22Rv1 (cell line): ENCODE measurements at regions not wholly inside any gene's neighbourhood (a gene's known extent, or its start where the extent isn't known, plus 50 kb on each side); places are given as distances from the start of the nearest gene placed in this dataset.

Experiments
- ZFX ChIP-seq: fragments of 450-650 bp; IDR thresholded peaks from 2 replicates; pipeline ENCODE4 v1.6.1; 2017; ENCODE audit warnings: antibody characterized with exemption, borderline replicate concordance
- TF ChIP-seq, protein P1 (sequence below): fragments of 450-650 bp; IDR thresholded peaks from 2 replicates; pipeline ENCODE4 v1.5.1; 2017; ENCODE audit warnings: mild to moderate bottlenecking

DNA sequence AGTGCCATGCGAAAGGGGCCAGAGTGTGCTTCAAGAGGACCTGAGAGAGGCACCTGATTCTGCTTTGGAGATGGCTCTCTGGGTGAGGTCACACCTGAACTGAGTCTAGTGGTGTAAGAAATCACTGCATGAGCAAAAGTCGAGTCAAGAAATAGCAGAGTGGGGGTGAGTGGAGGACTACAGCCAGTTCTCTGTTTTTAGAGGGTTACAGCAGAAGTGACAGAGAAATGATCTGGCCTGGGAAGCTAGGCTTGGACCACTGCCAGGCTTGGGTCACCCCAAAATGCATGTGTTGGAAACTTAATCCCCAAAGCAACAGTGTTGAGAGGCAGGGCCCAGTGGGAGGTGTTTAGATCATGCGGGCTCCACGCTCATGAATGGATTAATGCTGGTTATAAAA lies 312.0 kb downstream of the CBLN1 start:
- TF ChIP-seq, protein P1, sequence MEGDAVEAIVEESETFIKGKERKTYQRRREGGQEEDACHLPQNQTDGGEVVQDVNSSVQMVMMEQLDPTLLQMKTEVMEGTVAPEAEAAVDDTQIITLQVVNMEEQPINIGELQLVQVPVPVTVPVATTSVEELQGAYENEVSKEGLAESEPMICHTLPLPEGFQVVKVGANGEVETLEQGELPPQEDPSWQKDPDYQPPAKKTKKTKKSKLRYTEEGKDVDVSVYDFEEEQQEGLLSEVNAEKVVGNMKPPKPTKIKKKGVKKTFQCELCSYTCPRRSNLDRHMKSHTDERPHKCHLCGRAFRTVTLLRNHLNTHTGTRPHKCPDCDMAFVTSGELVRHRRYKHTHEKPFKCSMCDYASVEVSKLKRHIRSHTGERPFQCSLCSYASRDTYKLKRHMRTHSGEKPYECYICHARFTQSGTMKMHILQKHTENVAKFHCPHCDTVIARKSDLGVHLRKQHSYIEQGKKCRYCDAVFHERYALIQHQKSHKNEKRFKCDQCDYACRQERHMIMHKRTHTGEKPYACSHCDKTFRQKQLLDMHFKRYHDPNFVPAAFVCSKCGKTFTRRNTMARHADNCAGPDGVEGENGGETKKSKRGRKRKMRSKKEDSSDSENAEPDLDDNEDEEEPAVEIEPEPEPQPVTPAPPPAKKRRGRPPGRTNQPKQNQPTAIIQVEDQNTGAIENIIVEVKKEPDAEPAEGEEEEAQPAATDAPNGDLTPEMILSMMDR: no peak
- TF ChIP-seq ZFX: no peak
